MCF 10A (cell line): ENCODE measurements at regions not wholly inside any gene's neighbourhood (a gene's known extent, or its start where the extent isn't known, plus 50 kb on each side); places are given as distances from the start of the nearest gene placed in this dataset.
A peak's percentile ranks its signal among the peaks of the same experiment; 100 is the strongest.

Experiments
- BruUV-seq: library from RNA; stranded (reverse); fragments of 400-500 nt; replicated peaks from 2 replicates; lab custom pipeline; 2021; lab: Mats Ljungman, UMichigan
- CTCF ChIA-PET: fragments of 300-600 bp; sonication (Branson Sonifier 250); formaldehyde crosslinking; extraction: SDS; loops from one replicate; lab custom pipeline; 2021; ENCODE audit warnings: antibody characterized with exemption, inconsistent platforms; lab: Yijun Ruan, JAX
- POLR2A ChIA-PET: fragments of 300-600, 350-650 bp; sonication (Branson Sonifier 250); formaldehyde crosslinking; extraction: SDS; loops from one replicate; lab custom pipeline; 2020; ENCODE audit warnings: antibody characterized with exemption, inconsistent platforms; lab: Yijun Ruan, JAX
- DNase-seq: peaks from one replicate; pipeline ENCODE4 v3.0.0-alpha.2; 2018; ENCODE audit not compliant: unreplicated experiment
- H3K27ac Mint-ChIP-seq: one replicate; pipeline ENCODE4 v1.8.0; 2022; ENCODE audit warnings: mild to moderate bottlenecking, low read depth, mixed read lengths; ENCODE audit not compliant: unreplicated experiment
- H3K27me3 Mint-ChIP-seq: one replicate; pipeline ENCODE4 v1.8.0; 2022; ENCODE audit warnings: mixed read lengths; ENCODE audit not compliant: insufficient read depth, unreplicated experiment
- H3K36me3 Mint-ChIP-seq: one replicate; pipeline ENCODE4 v1.8.0; 2022; ENCODE audit warnings: mild to moderate bottlenecking, moderate library complexity, mixed read lengths; ENCODE audit not compliant: insufficient read depth, unreplicated experiment
- H3K4me1 Mint-ChIP-seq: one replicate; pipeline ENCODE4 v1.8.0; 2022; ENCODE audit warnings: mixed read lengths; ENCODE audit not compliant: insufficient read depth, unreplicated experiment
- H3K4me3 Mint-ChIP-seq: one replicate; pipeline ENCODE4 v1.8.0; 2022; ENCODE audit warnings: mild to moderate bottlenecking, moderate library complexity, mixed read lengths; ENCODE audit not compliant: unreplicated experiment
- H3K9me3 Mint-ChIP-seq: one replicate; pipeline ENCODE4 v1.8.0; 2022; ENCODE audit warnings: mixed read lengths; ENCODE audit not compliant: unreplicated experiment
- intact Hi-C: fragments of 100-400 bp; cut with micrococcal nuclease; formaldehyde crosslinking; loops from 2 replicates; pipeline ENCODE4 v1.14.1; 2022
- TF ChIP-seq, protein P1 (sequence below): fragments of 200-600 bp; IDR thresholded peaks from one replicate; pipeline ENCODE4 v1.8.0; 2022; ENCODE audit warnings: antibody characterized with exemption, mild to moderate bottlenecking; ENCODE audit not compliant: unreplicated experiment

DNA sequence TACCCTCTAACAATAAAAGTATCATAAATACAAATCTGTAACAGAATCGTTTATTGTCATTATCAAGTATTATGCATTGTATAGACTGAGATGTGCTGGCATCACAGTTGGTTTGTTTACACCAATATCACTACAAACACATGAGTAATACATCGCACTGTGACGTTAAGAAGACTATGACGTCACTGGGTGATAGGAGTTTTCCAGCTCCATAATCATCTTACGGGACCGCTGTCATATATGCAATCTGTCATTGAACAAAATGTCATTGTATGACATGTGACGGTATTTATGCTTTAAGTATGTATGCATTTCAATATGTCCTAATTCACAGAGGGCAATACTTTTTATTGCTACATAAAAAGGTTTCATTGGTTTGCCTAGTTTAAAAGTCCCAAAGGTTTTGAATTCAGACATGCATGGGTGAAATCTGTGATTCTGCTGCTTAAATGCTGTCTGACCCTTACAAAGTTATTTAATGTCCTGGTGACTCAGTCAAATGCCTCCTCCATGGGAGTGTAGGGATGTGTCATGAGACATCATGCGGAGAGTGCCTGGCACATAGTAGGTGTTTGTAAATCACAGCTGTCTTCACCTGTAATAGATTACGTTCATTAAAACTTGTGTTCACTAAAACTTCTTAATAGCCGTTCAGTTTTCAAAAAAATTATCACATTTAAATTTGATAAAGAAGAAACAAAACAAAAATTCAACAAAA, 160.7 kb upstream of the PDE10A start:
- Mint-ChIP-seq H3K27me3 (peaks cover 10% of the 10 kb centered on the region), H3K36me3 (no peaks in the 10 kb centered on the region), H3K27ac (no peak overlapping the region), H3K4me3 (no peak overlapping the region), H3K4me1 (no peaks in the 10 kb centered on the region), H3K9me3 (no peaks in the 10 kb centered on the region)
- ChIA-PET CTCF (interaction anchor here (0.6 to 1.2 kb wide), 3 partner anchors 9 to 531 kb away, joined by 3 read pairs; no protein-coding TSS in a partner anchor), POLR2A (interaction anchor here (0.6 kb wide), 1 partner anchor 67 kb away, joined by 3 read pairs; no protein-coding TSS in a partner anchor)
- TF ChIP-seq, protein P1, sequence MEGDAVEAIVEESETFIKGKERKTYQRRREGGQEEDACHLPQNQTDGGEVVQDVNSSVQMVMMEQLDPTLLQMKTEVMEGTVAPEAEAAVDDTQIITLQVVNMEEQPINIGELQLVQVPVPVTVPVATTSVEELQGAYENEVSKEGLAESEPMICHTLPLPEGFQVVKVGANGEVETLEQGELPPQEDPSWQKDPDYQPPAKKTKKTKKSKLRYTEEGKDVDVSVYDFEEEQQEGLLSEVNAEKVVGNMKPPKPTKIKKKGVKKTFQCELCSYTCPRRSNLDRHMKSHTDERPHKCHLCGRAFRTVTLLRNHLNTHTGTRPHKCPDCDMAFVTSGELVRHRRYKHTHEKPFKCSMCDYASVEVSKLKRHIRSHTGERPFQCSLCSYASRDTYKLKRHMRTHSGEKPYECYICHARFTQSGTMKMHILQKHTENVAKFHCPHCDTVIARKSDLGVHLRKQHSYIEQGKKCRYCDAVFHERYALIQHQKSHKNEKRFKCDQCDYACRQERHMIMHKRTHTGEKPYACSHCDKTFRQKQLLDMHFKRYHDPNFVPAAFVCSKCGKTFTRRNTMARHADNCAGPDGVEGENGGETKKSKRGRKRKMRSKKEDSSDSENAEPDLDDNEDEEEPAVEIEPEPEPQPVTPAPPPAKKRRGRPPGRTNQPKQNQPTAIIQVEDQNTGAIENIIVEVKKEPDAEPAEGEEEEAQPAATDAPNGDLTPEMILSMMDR: no peak
- no TSS peak for BruUV-seq
- DNase-seq: no peak
- intact Hi-C loops: no loop called here

DNA sequence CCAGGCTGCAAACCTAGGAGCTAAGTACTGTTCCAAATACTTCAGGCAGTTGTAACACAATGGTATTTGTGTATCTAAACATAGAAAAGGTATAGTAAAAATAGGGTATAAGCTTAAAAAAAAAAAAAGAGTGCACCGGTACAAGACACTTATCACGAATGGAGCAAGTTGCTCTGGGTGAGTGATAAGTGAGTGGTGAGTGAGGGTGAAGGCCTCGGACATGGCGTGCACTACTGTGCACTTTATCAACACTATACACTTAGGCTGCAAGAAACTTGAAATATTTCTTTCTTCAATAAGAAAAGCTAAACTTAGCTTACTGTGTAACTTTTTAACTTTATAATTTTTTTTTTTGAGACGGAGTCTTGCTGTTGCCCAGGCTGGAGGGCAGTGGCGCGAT, 159.5 kb upstream of the PDE10A start:
- intact Hi-C loops: no loop called here
- H3K4me3 Mint-ChIP-seq: no peak overlapping the region
- POLR2A ChIA-PET: no interaction called here
- no peaks in the 10 kb centered on the region for H3K36me3 Mint-ChIP-seq
- no peaks in the 10 kb centered on the region for H3K4me1 Mint-ChIP-seq
- CTCF ChIA-PET: interaction anchor here (0.8 to 1.2 kb wide), 3 partner anchors 10 to 386 kb away, joined by 3 to 4 read pairs (median 3); no protein-coding TSS in a partner anchor
- no peaks in the 10 kb centered on the region for H3K9me3 Mint-ChIP-seq
- no TSS peak for BruUV-seq
- DNase-seq: no peak
- H3K27ac Mint-ChIP-seq: no peak overlapping the region
- TF ChIP-seq, protein P1: no peak
- H3K27me3 Mint-ChIP-seq: peaks cover 18% of the 10 kb centered on the region

DNA sequence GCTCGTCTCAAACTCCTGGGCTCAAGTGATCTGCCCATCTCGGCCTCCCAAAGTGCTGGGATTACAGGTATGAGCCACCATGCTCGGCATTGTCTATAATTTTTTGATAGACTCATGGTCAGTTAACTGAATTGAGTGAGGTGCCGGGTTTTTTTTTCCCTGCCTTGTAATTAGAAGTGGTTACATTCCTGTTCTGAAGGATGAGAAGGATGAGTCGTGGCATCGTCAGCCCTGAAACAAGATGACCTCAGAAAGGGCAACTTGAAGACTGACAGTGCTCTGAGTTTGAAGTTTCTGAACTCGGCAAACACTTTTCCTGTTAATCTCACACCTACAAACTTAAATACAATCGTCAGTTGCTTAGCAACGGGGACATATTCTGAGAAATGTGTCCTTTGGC, 158.7 kb upstream of the PDE10A start:
- peaks cover 18% of the 10 kb centered on the region for H3K27me3 Mint-ChIP-seq
- BruUV-seq: no TSS peak
- H3K4me3 Mint-ChIP-seq: no peak overlapping the region
- intact Hi-C loops: no loop called here
- ChIA-PET CTCF (no interaction called here), POLR2A (interaction anchor here (0.9 kb wide), 1 partner anchor 382 kb away, joined by 3 read pairs; no protein-coding TSS in a partner anchor)
- TF ChIP-seq, protein P1: no peak
- no peaks in the 10 kb centered on the region for H3K4me1 Mint-ChIP-seq
- H3K27ac Mint-ChIP-seq: no peak overlapping the region
- DNase-seq: peak; percentile 23
- H3K9me3 Mint-ChIP-seq: no peaks in the 10 kb centered on the region
- no peaks in the 10 kb centered on the region for H3K36me3 Mint-ChIP-seq

DNA sequence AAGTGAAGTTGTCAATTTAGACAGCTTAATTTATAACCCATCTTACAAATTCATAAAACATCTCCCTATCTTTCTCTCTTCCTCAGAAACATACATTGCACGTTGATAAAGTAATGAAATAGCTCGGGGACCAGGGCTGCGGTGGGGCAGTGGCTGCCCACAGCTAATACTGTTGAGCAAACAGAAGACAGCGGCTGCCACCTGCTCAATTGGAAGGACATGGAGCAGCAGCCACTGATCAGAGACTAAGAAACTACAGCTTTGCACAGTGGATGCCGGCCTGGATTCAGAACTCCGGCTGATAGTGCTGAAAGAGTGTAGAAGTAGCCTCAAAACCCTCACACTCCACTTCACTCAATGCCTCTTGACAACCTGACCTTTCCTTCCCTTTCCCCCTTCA, 157.9 kb upstream of the PDE10A start:
- ChIA-PET CTCF (interaction anchor here (1.1 kb wide), 1 partner anchor 381 kb away, joined by 3 read pairs; no protein-coding TSS in a partner anchor), POLR2A (interaction anchor here (0.9 kb wide), 1 partner anchor 381 kb away, joined by 3 read pairs; no protein-coding TSS in a partner anchor)
- H3K4me3 Mint-ChIP-seq: no peak overlapping the region
- intact Hi-C loops: no loop called here
- no TSS peak for BruUV-seq
- H3K36me3 Mint-ChIP-seq: no peaks in the 10 kb centered on the region
- H3K27ac Mint-ChIP-seq: no peak overlapping the region
- TF ChIP-seq, protein P1: no peak
- H3K27me3 Mint-ChIP-seq: peaks cover 18% of the 10 kb centered on the region
- H3K4me1 Mint-ChIP-seq: no peaks in the 10 kb centered on the region
- H3K9me3 Mint-ChIP-seq: no peaks in the 10 kb centered on the region
- no peak for DNase-seq
